SK-N-MC (cell line): ENCODE measurements at regions not wholly inside any gene's neighbourhood (a gene's known extent, or its start where the extent isn't known, plus 50 kb on each side); places are given as distances from the start of the nearest gene placed in this dataset.

ENCODE experiments used
- EZH2 ChIP-seq: fragments of 200-600 bp; sonication (generic); IDR thresholded peaks from one replicate; pipeline ENCODE4 v1.6.1; 2017; ENCODE audit warnings: antibody characterized with exemption
- POLR2AphosphoS5 ChIP-seq: IDR thresholded peaks from 2 replicates; pipeline ENCODE4 v1.6.1; 2012; ENCODE audit warnings: mild to moderate bottlenecking, low read depth, low read length, borderline replicate concordance

DNA sequence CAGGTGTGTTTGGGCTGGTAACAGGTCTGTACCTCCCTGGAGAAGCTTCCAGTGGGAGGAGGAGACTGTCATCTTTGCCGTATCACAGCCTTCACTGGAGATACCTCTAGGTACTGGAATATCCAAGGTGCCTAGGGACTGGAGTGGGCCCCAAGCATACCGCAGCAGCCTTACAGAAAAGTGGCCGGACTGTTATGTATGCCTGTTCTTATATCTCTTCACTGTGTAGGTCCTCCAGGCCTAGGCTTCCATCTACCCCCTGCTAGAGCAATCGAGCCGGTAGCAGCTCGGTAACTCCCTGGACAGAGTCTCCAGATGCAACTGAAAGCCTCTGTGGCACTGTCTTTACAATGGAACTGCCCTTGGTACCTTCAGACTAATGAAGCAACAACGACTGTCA, 277.4 kb upstream of the GRIA3 start:
- TF ChIP-seq POLR2AphosphoS5, result no peak
- TF ChIP-seq EZH2, result no peak
